ENCODE measurements at regions not wholly inside any gene's neighbourhood (a gene's known extent, or its start where the extent isn't known, plus 50 kb on each side); places are given as distances from the start of the nearest gene placed in this dataset.

- no peak for DNase-seq (ENCODE audit: low spot score)
These were observed 101.8 kb upstream of the LIPC start for GRCh38 chr15:58329781-58330671.

- DNase-seq (ENCODE audit: low spot score): peak; percentile 2
These were observed 100.8 kb upstream of the LIPC start for GRCh38 chr15:58330741-58331559.

- DNase-seq (ENCODE audit: low spot score): no peak
These were observed 100.3 kb upstream of the LIPC start for GRCh38 chr15:58331560-58331912.

- DNase-seq (ENCODE audit: low spot score): peak; percentile 93
These were observed 99.7 kb upstream of the LIPC start for GRCh38 chr15:58331913-58332675.

GRCh38 chr15:58332676-58333400 is 99.0 kb upstream of the LIPC start:
- peak; percentile 9 for DNase-seq (ENCODE audit: low spot score)

- DNase-seq (ENCODE audit: low spot score): no peak
These were observed 97.0 kb upstream of the LIPC start for GRCh38 chr15:58334803-58335202.

GRCh38 chr15:58336161-58336560 is 95.6 kb upstream of the LIPC start:
- no peak for DNase-seq (ENCODE audit: low spot score)

GRCh38 chr15:58340176-58340575 is 91.6 kb upstream of the LIPC start:
- no peak for DNase-seq (ENCODE audit: low spot score)

GRCh38 chr15:58342508-58342907 is 89.3 kb upstream of the LIPC start:
- DNase-seq (ENCODE audit: low spot score): no peak

- DNase-seq (ENCODE audit: low spot score): no peak
These were observed 87.3 kb upstream of the LIPC start for GRCh38 chr15:58344213-58345070.

GRCh38 chr15:58346361-58346760 is 85.4 kb upstream of the LIPC start:
- no peak for DNase-seq (ENCODE audit: low spot score)

GRCh38 chr15:58348095-58348812 is 83.5 kb upstream of the LIPC start:
- DNase-seq (ENCODE audit: low spot score): peak; percentile 6

- DNase-seq (ENCODE audit: low spot score): no peak
These were observed 79.5 kb upstream of the LIPC start for GRCh38 chr15:58352026-58352929.

GRCh38 chr15:58355382-58355971 is 76.3 kb upstream of the LIPC start:
- no peak for DNase-seq (ENCODE audit: low spot score)

GRCh38 chr15:58355973-58356372 is 75.8 kb upstream of the LIPC start:
- DNase-seq (ENCODE audit: low spot score): no peak

GRCh38 chr15:58357529-58358476 is 74.0 kb upstream of the LIPC start:
- DNase-seq (ENCODE audit: low spot score): no peak

GRCh38 chr15:58360421-58361090 is 71.2 kb upstream of the LIPC start:
- DNase-seq (ENCODE audit: low spot score): no peak
